Activated naive CD8-positive, alpha-beta T cell treated with anti-CD3 and anti-CD28 coated beads, Interleukin-2, amount 50 U/mL, for 16 hours (primary cell): ENCODE measurements at regions not wholly inside any gene's neighbourhood (a gene's known extent, or its start where the extent isn't known, plus 50 kb on each side); places are given as distances from the start of the nearest gene placed in this dataset.
"Not testable (repeated sequence)": the region's sequence is repeated elsewhere in the genome, so short reads cannot be mapped to it uniquely, and the experiment has no call there.

Experiments used
- DNase-seq: peaks from one replicate; pipeline ENCODE4 v3.0.0-alpha.2; 2020; ENCODE audit warnings: low read depth, low spot score

DNA sequence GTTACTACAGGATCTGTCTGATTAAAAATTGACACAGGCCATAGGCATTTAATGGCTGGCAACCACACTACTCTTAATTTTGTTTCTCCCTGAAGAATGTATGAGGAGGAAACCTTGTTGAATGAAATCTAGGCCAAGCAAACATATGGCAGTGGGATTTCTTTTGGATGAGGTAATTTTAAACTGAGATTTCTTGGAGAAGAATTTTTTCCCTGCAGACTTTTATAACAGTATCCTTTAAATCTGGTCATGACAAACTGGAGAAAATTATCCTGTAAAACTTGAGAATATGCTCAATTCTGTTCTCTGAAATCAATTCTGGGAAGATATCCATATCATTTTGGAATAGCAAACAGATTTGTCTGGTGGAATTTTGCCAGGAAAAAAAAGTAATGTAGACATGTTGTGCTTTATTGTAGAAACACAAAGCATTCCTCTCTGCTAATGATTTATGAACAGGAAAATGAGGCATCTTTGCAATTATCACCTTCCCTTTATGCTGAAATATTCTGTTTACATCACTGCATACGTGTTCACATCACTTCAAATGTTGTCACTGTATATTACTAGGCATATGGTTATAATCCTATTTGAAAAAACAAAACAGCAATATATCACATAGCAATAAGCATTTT is 108.3 kb upstream of the ARSJ start:
- DNase-seq = no peak

DNA sequence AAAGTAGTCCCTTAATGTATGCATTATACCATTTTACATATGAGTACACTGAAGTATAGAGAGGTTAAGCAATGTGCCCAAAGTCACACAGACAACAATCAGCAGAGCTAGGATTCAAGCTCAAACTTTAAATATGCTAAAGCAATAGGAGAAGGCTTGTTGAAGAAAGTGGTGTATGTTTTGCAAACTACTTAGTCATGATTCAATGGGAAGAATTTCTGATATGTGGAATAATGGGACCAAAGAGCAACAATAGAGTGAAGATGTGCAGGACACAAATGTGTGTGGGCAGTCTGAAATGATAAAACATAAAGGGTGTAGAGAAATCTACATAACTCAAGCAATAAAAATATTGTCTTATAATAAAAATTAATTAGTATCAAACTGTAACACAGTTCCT is 109.0 kb upstream of the ARSJ start:
- DNase-seq = no peak

GRCh38 chr4:114091546-114091945 is 112.1 kb upstream of the ARSJ start:
- DNase-seq = no peak

DNA sequence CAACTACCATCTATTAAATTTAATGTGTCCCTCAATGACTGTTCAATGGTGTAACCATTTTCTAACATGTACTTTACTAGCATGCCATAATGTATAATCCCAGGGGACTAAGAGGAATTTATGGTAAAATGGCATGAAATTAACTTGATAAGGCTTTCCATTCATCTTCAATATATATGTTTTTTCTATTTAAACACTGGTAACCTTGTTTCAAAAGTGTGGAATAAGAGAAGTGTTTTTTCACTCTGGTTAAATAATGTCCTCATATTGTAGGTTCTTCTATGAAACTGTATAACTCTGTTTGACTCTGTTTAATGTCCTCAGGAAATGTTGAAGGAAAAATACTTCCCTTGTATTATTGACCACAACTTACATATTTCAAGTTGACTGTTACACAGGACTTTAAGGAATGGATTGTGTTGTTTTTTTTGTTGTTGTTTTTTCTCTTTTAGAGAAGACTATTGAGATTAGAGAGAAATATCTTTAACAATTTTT is 113.8 kb upstream of the ARSJ start:
- DNase-seq = no peak

GRCh38 chr4:114100288-114101031 is 121.0 kb upstream of the ARSJ start:
- no peak for DNase-seq

DNA sequence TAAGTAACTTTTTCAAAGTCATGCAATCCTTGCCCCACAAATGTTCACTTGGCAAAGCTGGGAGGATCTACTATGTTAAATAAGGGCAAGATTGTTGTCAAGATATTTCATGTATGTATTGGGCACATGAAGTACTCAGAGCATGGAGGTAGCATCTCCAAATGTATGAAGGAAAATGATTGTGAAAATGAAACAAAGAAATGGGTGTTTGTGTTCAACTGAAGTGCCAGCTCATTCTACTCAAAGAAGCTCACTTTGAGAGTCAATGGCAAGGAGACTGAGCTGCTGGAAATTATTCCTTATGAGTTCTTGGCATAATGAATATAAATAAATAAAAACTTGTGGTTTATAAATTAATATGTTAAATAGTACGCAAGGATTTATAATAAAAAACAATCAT is 124.5 kb upstream of the ARSJ start:
- no peak for DNase-seq

GRCh38 chr4:114108869-114109268 is 129.4 kb upstream of the ARSJ start:
- DNase-seq = no peak

DNA sequence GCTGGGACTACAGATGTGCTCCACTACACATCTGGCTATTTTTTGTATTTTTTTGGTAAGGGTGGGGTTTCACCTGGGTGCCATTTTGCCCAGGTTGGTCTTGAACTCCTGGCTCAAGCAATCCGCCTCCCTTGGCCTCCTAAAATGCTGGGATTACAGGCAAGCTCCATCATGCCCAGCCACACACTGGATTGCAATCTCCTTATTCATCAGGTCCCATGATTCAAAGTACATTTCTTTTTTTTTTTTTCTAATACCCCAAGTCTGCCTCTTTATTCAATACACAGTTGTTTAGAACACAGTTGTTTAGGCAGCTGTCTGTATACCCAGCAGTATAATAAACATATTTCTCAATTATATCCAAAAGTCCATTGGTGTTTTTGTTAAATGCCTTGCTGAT is 130.3 kb upstream of the ARSJ start:
- no peak for DNase-seq

- DNase-seq = no peak
These were observed 136.1 kb upstream of the ARSJ start for GRCh38 chr4:114115526-114115925.

DNA sequence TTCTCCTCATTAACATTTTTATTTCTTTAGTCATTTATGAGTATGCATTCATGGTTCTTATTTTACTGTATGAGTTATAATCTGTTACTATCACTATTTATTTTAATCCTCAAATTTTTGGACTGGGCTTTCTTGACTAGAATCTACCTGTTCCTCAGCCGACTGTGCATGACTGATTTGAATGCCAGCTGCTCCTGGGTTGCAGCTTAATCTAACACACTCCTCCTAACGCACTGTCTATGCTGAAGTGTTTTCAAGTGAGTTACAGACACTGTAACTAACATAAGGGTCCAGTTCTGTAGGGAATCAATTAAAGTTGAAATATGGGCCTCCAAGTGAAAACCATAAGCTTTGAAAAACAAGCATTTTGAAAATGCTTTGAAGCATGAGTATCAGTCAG is 137.4 kb upstream of the ARSJ start:
- DNase-seq = no peak

DNA sequence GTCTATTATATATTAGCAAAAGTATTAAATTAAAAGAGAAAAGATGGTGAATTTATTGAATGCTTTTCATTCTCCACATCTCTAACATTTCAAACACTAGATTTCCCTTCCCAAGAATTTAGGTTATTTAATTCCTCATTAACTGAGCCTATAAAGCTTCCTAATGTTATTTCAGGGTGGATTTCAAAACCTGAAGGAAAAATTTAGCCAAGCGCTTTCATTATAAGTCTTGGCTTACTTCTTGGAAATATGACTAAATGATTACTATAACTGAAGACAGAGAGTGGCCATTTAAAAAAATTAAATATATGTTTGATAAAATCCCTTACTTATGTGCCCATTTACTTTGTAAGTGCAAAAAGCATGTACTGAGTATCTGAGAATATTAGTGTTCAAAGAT is 141.8 kb upstream of the ARSJ start:
- DNase-seq = no peak

DNA sequence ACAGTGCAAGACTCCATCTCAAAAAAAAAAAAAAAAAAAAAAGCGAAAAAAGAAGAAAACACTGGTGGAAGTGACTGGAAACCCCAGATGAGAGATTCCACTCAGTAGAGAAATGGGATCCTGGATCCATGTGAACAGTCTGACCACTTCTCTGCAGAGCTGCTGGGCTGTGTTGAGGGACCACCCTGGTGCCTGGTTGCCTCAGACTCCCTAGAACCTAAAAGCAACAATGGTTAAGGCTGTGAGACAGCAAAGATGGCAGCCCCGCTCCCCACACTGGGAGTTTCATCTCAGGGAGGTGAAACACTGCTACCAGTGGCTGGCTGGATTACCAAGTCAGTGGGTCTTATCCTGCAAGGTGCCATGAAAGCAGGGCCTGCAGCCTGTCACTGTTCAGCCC is 152.8 kb upstream of the ARSJ start:
- no peak for DNase-seq

- DNase-seq = no peak
These were observed 153.4 kb upstream of the ARSJ start for GRCh38 chr4:114132830-114133229.

DNA sequence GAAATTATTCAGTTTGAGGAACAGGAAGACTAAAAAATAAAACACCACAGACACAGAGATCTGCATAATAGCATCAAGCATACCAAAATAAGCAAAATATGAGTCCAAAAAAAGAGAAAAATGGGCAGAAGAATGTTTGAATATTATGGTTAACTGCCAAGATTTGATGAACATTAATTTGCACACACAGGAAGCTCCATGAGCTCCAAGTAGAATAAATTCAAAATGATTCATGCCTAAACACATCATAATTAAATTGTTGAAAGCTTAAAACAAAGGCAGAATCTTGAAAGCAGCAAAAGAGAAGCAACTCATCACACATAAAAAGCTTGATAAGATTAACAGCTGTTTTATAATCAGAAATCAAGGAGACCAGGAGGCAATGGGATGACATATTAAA is 156.6 kb upstream of the ARSJ start:
- DNase-seq = no peak

DNA sequence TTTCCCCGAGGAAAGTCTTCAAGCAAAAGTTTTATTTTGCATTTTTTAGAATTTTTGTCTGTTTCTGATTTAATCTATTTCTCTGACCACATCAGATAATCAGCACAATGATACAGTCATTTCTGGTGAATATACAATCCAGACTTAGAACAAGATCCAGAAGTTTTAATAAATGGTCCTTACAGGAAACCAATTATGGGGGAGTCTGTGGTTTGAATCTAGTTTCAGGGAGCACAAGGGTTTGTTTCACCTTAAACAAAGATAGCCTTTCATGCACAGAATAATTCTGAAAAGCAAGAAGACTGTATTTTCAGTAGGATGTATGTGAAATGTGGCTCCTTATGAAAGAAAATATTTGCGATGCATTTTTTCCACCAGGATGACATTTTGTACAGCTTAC is 158.5 kb upstream of the ARSJ start:
- DNase-seq = no peak

- DNase-seq = no peak
These were observed 167.6 kb upstream of the ARSJ start for GRCh38 chr4:114146947-114147618.

GRCh38 chr4:114147619-114148208 is 168.3 kb upstream of the ARSJ start:
- not testable (repeated sequence) for DNase-seq

GRCh38 chr4:114148372-114149070 is 169.1 kb upstream of the ARSJ start:
- DNase-seq = not testable (repeated sequence)

GRCh38 chr4:114156371-114156770 is 176.9 kb upstream of the ARSJ start:
- DNase-seq = no peak

DNA sequence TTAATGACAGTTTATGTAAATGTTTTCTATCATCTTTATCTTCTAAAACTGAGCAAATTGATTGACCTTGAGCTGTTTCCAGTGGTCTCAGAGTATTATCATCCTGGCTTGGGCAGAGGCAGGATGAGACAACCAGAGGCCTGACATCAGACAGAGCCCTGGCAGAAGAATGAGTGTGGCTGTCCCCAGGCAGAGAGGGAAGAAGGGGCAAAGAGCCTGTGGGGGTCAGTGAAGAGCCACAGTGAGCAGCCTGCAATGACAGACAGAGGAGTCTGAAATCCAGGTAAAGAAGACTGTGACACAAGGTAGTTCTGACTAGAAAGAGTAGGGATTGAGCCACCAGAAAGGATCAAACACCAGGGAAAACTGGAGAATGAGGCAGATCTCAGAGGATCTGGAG is 182.4 kb upstream of the ARSJ start:
- DNase-seq = no peak

GRCh38 chr4:114163051-114163450 is 183.6 kb upstream of the ARSJ start:
- DNase-seq = no peak

DNA sequence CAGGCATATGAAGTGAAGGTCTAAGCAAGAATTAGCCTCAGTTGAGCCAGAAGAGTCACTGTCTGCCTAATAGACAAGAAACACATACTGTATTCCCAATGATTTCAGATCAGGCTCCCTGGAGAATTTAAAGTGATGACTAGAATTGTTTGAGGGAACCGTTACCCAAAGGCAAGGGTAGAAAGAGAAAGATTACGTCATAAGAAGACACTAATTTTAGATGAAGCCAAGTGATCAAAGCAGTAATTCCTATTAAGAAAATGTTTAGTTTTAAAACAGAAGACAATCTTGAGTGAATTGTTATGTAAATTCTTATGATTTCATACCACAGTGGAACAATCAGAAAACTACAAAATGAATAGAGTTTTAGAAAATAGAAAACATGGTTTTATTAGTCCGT is 194.5 kb upstream of the ARSJ start:
- DNase-seq = no peak
